Right lobe of liver (tissue), 6 donors: ENCODE measurements at regions not wholly inside any gene's neighbourhood (a gene's known extent, or its start where the extent isn't known, plus 50 kb on each side); places are given as distances from the start of the nearest gene placed in this dataset.

Experiments used
- ATAC-seq, 4 donors: fragments of 200-7000 bp; cut with Tn5 transposase; one replicate each; pipeline ENCODE4 v1.9.1; 2020; ENCODE audit warnings: mild to moderate bottlenecking in 4 of 4, moderate library complexity in 4 of 4
- DNase-seq, 3 donors: peaks; one replicate each; pipeline ENCODE4 v3.0.0-alpha.2; 2020
- H3K27ac ChIP-seq, 3 donors: fragments of 200-600 bp; one replicate each; pipeline ENCODE4 v1.8.0; 2022
- H3K27me3 ChIP-seq, 2 donors: fragments of 200-600 bp; one replicate each; pipeline ENCODE4 v1.8.0; 2022
- H3K36me3 ChIP-seq, 4 donors: fragments of 200-600 bp; sonication (generic) in 1 of 4; one replicate each; pipeline versions ENCODE4 v1.5.1 to v1.8.0; 2017 to 2022; ENCODE audit warnings: control low read depth in 1 of 4
- H3K4me1 ChIP-seq, 4 donors: fragments of 200-600 bp; sonication (generic) in 1 of 4; one replicate each; pipeline versions ENCODE4 v1.5.1 to v1.8.0; 2017 to 2022; ENCODE audit warnings: control low read depth in 1 of 4
- H3K4me3 ChIP-seq, 3 donors: fragments of 200-600 bp; one replicate each; pipeline ENCODE4 v1.8.0; 2022
- H3K9me3 ChIP-seq, 4 donors: fragments of 200-600 bp; sonication (generic) in 1 of 4; one replicate each; pipeline versions ENCODE4 v1.5.1 to v1.8.0; 2017 to 2022; ENCODE audit warnings: control low read depth in 1 of 4
- CTCF ChIP-seq, 4 donors: fragments of 200-600 bp in 3 of 4; fragments of 450-650 bp in 1 of 4; IDR thresholded peaks; one replicate each; pipeline versions ENCODE4 v1.5.1 to v1.8.0; 2016 to 2022; ENCODE audit warnings: antibody characterized with exemption in 4 of 4, mild to moderate bottlenecking in 2 of 4
- POLR2A ChIP-seq: fragments of 450-650 bp; IDR thresholded peaks from one replicate; pipeline ENCODE4 v1.6.1; 2017; ENCODE audit warnings: antibody characterized with exemption, mild to moderate bottlenecking
- WGBS: methylation state at CpG from one replicate; pipeline ENCODE4 v1.1.6; 2018; ENCODE audit warnings: low coverage, low lambda C conversion rate; ENCODE audit not compliant: insufficient coverage; ENCODE audit errors: missing lambda C conversion rate; 5-methylcytosine and 5-hydroxymethylcytosine counted together
- intact Hi-C, 2 donors: fragments of 100-400 bp; cut with DNase I; formaldehyde crosslinking; loops; one replicate each; pipeline versions ENCODE4 v1.11.2 to v1.14.1; 2022
- donor health status: DM: no; HTN: yes; CAD: no.
- donor health status: DM: no; HTN: no; CAD: no.
- donor health status: DM: no; HTN: no; CAD: no.
- donor health status: DM: no; HTN: yes; CAD: no.
- donor health status: DM: no; HTN: yes; CAD: no.

GRCh38 chrY:18966001-18966400 is 192.5 kb upstream of the HSFY2 start:
- WGBS: no CpG with 5 or more reads among the region's 1 CpG

GRCh38 chrY:18958846-18959245 is 185.3 kb upstream of the HSFY2 start:
- DNase-seq: no peak
- Histone ChIP-seq H3K27ac (no peak overlapping the region), H3K4me3 (no peak overlapping the region), H3K36me3 (no peaks in the 10 kb centered on the region), H3K27me3 (no peaks in the 10 kb centered on the region), H3K9me3 (no peaks in the 10 kb centered on the region), H3K4me1 (no peaks in the 10 kb centered on the region)
- ATAC-seq: no peak
- no CpG with 5 or more reads among the region's 4 CpGs for WGBS
- intact Hi-C loops: no loop called here
- TF ChIP-seq CTCF (IDR thresholded peaks at IDR 0.05): no peak
- no peak for TF ChIP-seq POLR2A

More at GRCh38 chrY:18966001-18966400, 192.5 kb upstream of the HSFY2 start:
- no peak for ATAC-seq
- no peak overlapping the region for H3K4me3 ChIP-seq
- no peaks in the 10 kb centered on the region for H3K4me1 ChIP-seq
- no peak for DNase-seq
- H3K36me3 ChIP-seq: no peaks in the 10 kb centered on the region
- H3K27me3 ChIP-seq: no peaks in the 10 kb centered on the region
- TF ChIP-seq CTCF (IDR thresholded peaks at IDR 0.05) (no peak), POLR2A (no peak)
- no peaks in the 10 kb centered on the region for H3K9me3 ChIP-seq
- no peak overlapping the region for H3K27ac ChIP-seq
- intact Hi-C loops: no loop called here

GRCh38 chrY:18951657-18952435 is 178.3 kb upstream of the HSFY2 start:
- no peak for DNase-seq
- no peak for TF ChIP-seq CTCF (IDR thresholded peaks at IDR 0.05)
- no peak for TF ChIP-seq POLR2A

GRCh38 chrY:18951019-18951418 is 177.5 kb upstream of the HSFY2 start:
- intact Hi-C loops: no loop called here
- Histone ChIP-seq H3K27me3 (no peaks in the 10 kb centered on the region), H3K4me1 (no peaks in the 10 kb centered on the region), H3K36me3 (no peaks in the 10 kb centered on the region), H3K4me3 (no peak overlapping the region), H3K9me3 (no peaks in the 10 kb centered on the region), H3K27ac (no peak overlapping the region)
- ATAC-seq (no peak), DNase-seq (no peak)
- WGBS: no CpG with 5 or more reads among the region's 5 CpGs
- TF ChIP-seq POLR2A (no peak), CTCF (IDR thresholded peaks at IDR 0.05) (no peak)

More at GRCh38 chrY:18951657-18952435, 178.3 kb upstream of the HSFY2 start:
- Histone ChIP-seq H3K4me1 (no peaks in the 10 kb centered on the region), H3K9me3 (no peaks in the 10 kb centered on the region), H3K36me3 (no peaks in the 10 kb centered on the region), H3K4me3 (no peak overlapping the region), H3K27ac (no peak overlapping the region), H3K27me3 (no peaks in the 10 kb centered on the region)
- no CpG with 5 or more reads among the region's 7 CpGs for WGBS
- intact Hi-C loops: no loop called here
- ATAC-seq: no peak

- H3K4me3 ChIP-seq: no peak overlapping the region
- no peaks in the 10 kb centered on the region for H3K4me1 ChIP-seq
- H3K27ac ChIP-seq: no peak overlapping the region
- TF ChIP-seq POLR2A (no peak), CTCF (IDR thresholded peaks at IDR 0.05) (no peak)
- intact Hi-C loops: no loop called here
- ATAC-seq (no peak), DNase-seq (no peak)
- H3K9me3 ChIP-seq: no peaks in the 10 kb centered on the region
- no peaks in the 10 kb centered on the region for H3K36me3 ChIP-seq
- no peaks in the 10 kb centered on the region for H3K27me3 ChIP-seq
Observed at GRCh38 chrY:18936831-18937230, 163.3 kb upstream of the HSFY2 start.
